ENCODE measurements at regions not wholly inside any gene's neighbourhood (a gene's known extent, or its start where the extent isn't known, plus 50 kb on each side); places are given as distances from the start of the nearest gene placed in this dataset.
"Not testable (repeated sequence)": the region's sequence is repeated elsewhere in the genome, so short reads cannot be mapped to it uniquely, and the experiment has no call there.

DNA sequence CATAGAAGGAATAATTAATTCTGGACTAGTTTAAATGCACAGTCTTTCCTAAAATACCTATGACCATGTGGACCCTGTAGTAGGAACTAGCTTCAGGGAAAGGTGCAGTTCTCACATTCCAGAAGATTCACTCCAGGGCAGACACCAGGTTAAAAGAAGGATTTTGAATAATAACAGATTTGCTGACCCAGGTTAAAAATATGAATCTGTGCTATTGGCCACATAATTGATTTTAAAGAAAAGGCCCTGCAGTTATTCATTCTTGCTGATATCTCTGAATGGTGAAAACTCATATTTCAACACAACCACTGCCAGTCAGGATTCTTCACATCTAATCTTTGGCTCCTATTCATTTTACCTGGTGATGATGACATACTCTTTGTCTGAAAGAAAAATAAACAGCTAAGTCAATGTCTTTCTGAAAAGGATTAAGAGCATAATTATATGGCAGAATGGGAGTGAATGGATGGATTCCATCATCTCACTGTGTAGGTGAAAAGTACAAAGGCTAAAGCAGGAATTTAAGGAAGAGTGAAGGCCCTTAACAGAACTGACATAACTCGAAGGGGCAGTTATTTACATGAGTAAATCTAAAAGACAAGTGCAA lies 432.8 kb downstream of the PDGFC start:
- DNase-seq, result no peak

GRCh38 chr4:156538210-156538609 lies 433.4 kb downstream of the PDGFC start:
- DNase-seq, result no peak

- no peak for DNase-seq
Measured at GRCh38 chr4:156537286-156537685, 434.3 kb downstream of the PDGFC start.

- DNase-seq, result no peak
Measured at GRCh38 chr4:156536661-156537060, 434.9 kb downstream of the PDGFC start.

- no peak for DNase-seq
Measured at GRCh38 chr4:156534205-156534604, 437.4 kb downstream of the PDGFC start.

DNA sequence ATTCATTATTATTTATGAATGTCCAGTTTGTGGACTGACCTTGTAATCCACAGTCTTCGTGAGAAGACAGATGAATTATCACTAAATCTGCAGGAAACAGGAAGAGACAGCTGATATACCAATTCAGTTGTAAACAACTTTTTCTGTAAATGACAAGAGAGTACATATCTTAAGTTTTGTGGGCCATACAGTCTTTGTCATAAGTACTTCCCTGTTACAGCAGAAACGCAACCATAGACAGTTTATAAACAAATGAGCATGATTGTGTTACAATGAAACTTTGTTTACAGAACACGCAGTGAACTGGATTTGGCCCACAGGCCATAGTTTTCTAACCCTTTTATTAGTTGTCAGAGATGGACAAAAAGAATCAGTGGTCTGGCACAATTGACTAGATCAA lies 443.4 kb downstream of the PDGFC start:
- DNase-seq, result no peak

GRCh38 chr4:156527237-156527993 lies 444.2 kb downstream of the PDGFC start:
- DNase-seq, result no peak

DNA sequence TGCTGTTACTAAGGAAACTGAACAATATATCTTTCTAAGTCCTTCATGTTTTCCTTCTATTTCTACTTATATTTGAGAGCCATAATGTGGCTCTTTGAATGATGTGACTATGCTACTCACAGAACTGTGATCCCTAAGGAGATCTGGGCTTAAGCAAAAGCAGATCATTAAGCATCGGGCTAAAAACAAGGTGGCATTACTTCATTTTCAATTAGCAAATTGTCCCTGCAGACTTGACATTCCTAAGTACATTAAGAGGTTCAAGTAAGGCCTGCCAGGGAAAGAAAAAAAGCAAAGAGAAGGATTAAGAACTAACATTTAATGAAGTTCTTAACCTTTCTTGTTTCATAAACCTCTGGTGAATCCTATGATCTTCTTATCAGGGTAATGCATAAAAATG lies 447.6 kb downstream of the PDGFC start:
- no peak for DNase-seq

DNA sequence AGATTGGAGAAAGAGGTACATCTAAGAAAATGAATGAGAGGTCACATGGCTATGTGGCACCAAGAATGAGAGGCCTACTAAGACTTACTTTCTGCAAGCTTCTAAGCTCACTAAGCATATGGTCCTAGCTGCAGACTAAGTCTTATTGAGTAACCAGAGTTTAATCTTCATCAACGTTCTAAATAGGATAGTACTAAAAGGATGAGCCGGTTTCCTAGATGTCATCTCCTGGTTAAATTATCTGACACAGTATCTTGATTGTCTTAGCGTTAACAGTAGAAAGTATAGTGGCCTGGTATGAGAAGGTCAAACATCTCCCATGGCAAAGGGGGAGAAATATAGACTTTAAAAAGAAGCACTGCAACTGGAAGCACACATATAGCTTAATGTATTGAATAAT lies 448.1 kb downstream of the PDGFC start:
- no peak for DNase-seq

GRCh38 chr4:156521631-156522030 lies 450.0 kb downstream of the PDGFC start:
- DNase-seq, result no peak

GRCh38 chr4:156517956-156518355 lies 453.6 kb downstream of the PDGFC start:
- no peak for DNase-seq

DNA sequence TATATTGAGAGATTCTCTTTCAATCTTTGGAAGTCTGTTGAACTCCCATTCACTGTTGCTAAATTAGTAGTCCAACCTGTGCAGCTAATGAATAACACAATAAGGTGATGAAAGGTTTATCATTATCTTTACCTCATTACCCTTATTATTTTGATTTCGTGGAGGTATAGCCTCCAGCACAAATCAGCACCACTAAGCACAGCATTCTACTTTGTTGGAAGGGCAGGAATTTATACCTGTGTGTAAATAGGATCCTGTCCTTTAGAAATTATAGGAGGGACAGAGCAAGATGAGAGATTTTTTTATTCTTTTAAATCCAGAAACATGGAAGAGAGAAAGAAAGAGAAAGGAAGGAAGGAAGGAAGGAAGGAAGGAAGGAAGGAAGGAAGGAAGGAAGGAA lies 454.1 kb downstream of the PDGFC start:
- DNase-seq, result no peak

- DNase-seq, result no peak
Measured at GRCh38 chr4:156516698-156517097, 454.9 kb downstream of the PDGFC start.

DNA sequence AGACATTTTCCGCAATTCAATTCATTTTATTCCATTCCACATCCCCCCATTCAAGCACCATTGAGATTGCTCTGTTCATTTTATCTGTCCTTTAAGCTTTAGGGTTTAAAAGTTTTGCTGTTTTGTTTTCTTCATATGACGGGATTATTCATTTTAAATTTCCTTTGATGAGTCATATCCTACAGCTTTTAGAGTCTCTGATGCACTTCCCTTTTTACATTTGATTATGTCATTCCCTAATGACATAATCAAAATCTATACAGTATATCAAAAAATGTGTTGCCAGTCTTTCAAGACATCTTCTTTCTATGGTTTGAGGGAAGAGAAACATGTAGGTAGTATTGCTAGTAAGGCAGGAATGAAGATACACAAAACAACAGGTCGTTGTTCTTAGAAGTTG lies 456.3 kb downstream of the PDGFC start:
- no peak for DNase-seq

- no peak for DNase-seq
Measured at GRCh38 chr4:156512622-156513021, 459.0 kb downstream of the PDGFC start.

GRCh38 chr4:156509921-156510320 lies 461.7 kb downstream of the PDGFC start:
- DNase-seq, result not testable (repeated sequence)

DNA sequence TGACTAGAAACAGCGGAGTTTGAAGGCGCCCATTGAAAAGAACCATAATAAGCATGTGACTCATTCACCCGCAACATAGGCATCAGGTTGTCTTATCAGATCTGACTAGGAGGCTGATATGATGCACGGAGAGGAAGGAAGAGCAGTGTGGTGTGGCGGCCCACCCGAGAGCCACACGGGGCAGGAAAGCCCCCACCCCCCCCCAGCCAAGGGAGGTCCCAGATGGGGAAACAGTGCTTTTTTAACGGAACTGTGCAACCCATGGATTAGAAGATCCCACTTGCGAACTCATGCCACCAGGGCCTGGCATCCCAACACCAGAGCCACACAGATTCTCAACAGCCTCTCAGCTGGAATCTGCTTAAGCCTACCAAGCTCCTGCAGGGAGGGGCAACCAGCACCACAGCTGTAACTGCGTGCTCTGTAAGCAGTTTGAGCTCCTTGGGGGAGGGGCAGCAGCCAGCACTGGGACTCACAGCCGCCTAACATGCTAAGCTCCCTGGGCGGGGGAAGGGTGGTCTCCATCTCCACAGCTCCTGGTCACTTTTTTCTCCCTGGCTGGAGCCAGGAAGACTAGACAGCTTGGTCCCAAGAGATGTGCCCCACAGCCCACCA lies 466.2 kb downstream of the PDGFC start:
- no peak for DNase-seq

DNA sequence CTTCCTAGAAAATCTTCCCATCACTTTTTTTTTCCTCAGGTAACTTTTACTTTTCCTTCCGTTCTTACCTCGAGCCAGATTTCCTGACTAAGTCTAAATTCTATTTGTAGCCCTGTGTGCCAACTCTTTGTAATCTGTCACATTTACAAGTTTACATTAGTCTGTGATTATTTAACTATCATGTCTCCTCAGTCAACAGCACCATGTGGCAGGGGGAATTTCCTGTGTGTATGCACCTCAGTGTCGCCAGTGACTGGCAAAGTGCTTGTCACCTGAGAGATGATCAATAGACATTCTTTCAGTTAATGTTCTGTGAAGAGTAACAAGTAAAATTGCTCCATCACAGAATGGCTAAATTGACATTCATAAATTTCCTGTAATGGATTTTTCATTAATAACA lies 468.5 kb downstream of the PDGFC start:
- DNase-seq, result no peak

DNA sequence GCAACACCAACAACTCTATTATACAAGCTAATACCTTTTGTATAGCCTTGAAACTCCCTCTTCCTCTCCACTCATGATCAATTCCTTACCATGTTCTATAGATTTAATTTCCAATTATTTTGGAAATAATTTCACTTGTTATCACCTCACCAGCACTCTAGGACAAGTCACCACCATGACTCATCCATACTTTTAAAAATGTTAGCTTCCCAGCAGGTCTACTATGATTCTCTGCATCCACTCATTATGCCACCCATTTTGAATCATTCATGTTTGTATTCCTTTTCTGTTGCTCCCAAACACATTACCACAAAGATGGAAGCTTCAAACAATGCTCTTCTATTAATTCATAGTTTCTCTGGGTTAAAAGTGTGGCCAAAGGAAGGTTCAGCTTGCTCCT lies 469.6 kb downstream of the PDGFC start:
- DNase-seq, result no peak

DNA sequence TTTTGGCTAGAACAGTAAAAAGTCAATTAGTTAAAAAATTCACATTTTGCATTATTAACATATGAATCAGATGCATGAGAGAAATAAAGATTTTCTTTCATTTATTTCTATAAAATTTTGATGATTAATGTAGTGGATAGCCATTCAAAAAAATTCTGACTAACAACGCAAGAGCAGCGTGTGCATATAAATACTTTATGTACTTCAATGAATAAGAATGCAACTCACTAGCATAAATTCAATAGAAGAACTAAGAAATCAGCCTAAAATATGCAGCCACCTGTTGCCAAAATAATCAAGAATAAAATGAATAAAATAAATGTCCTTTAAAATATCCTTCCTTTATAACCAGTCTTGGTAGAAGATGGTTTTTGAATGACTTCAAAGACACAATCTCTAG lies 471.9 kb downstream of the PDGFC start:
- DNase-seq, result no peak

DNA sequence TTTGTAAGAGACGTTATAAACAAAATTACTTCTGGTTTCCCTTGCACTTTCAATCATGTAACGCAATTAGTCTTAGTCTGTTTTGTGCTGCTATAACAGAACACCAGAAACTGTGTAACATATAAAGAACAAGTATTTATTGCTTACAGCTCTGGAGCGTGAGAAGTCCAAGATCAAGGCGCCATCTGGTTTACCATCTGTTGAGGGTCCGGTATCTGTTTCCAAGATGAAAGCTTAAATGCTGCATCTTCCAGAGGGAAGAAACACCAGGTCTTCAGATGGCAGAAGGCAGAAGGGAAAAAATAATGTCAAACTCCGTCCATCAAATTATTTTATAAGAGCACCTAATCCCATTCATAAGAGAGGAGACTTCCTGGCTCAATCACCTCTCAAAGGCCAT lies 474.1 kb downstream of the PDGFC start:
- DNase-seq, result peak; percentile 92

- DNase-seq, result no peak
Measured at GRCh38 chr4:156496797-156497196, 474.8 kb downstream of the PDGFC start.

DNA sequence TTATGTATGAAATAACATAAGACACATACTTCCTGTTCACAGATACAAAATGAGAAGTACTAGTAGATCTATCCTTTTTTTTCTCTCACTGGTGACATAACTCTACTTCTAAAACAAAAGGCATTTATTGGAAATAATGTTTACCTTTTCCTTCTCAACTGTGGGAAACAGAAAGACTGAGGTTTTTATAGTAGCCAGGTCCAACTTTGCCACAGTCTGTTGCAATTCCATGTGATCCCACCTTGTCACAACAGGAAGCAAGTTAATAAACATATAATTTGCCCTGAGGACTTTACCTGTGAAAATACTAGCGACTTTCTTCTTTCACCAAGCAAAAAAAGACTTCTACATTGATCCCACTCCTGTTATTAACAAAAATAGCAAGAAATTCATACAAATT lies 475.8 kb downstream of the PDGFC start:
- DNase-seq, result no peak

GRCh38 chr4:156495091-156495490 lies 476.5 kb downstream of the PDGFC start:
- no peak for DNase-seq

GRCh38 chr4:156493858-156494257 lies 477.7 kb downstream of the PDGFC start:
- DNase-seq, result no peak

Measured in NCI-H524 treated with DMSO at 0.1 percent for 48 hours (cell line).